NT2/D1 (cell line): ENCODE measurements at regions not wholly inside any gene's neighbourhood (a gene's known extent, or its start where the extent isn't known, plus 50 kb on each side); places are given as distances from the start of the nearest gene placed in this dataset.

ENCODE experiments used
- SUZ12 ChIP-seq: IDR thresholded peaks from 2 replicates; pipeline ENCODE4 v1.6.1; 2011; ENCODE audit not compliant: insufficient read length, insufficient read depth; ENCODE audit errors: extremely low read depth
- YY1 ChIP-seq: IDR thresholded peaks from 2 replicates; pipeline ENCODE4 v1.6.1; 2011; ENCODE audit not compliant: insufficient read length, insufficient read depth
- ZNF274 ChIP-seq: IDR thresholded peaks from 2 replicates; pipeline ENCODE4 v1.6.1; 2011; ENCODE audit warnings: mild to moderate bottlenecking, low read depth, low read length

DNA sequence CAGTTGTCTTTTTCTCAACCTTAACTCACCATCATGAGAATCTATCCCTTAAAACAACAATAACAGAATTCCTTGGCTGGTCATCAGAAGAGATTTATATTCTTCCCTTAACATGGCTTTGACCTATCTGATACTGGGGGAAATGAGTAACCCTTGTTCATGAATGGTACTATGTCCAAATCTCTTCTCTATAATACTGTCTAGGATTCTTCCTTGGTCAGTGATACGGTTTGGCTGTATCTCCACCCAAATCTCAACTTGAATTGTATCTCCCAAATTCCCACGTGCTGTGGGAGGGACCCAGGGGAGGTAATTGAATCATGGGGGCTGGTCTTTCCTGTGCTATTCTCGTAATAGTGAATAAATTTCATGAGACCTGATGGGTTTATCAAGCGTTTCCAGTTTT is 282.0 kb upstream of the SIX2 start:
- TF ChIP-seq YY1 (no peak), ZNF274 (no peak), SUZ12 (no peak)
